WERI-Rb-1 (cell line): ENCODE measurements at regions not wholly inside any gene's neighbourhood (a gene's known extent, or its start where the extent isn't known, plus 50 kb on each side); places are given as distances from the start of the nearest gene placed in this dataset.

ENCODE experiments used
- DNase-seq: peaks from one replicate; pipeline ENCODE4 v3.0.0-alpha.2; 2020
- H3K27ac ChIP-seq: fragments of 250-450 bp; sonication (Bioruptor Pico); 2 replicates; pipeline ENCODE4 v1.5.1; 2020; ENCODE audit warnings: mild to moderate bottlenecking, moderate library complexity
- H3K27me3 ChIP-seq: fragments of 250-450 bp; sonication (Bioruptor Pico); 2 replicates; pipeline ENCODE4 v1.5.1; 2021; ENCODE audit warnings: mild to moderate bottlenecking, low read depth, moderate library complexity; ENCODE audit not compliant: insufficient read depth, severe bottlenecking
- H3K36me3 ChIP-seq: fragments of 250-450 bp; sonication (Bioruptor Pico); 2 replicates; pipeline ENCODE4 v1.5.1; 2020; ENCODE audit warnings: mild to moderate bottlenecking, moderate library complexity
- H3K4me3 ChIP-seq: 2 replicates; pipeline ENCODE4 v1.5.1; 2011; ENCODE audit warnings: low read depth, mild to moderate bottlenecking, control low read depth, low read length
- H3K9me3 ChIP-seq: fragments of 250-450 bp; sonication (Bioruptor Pico); 2 replicates; pipeline ENCODE4 v1.5.1; 2021; ENCODE audit warnings: mild to moderate bottlenecking, moderate library complexity; ENCODE audit not compliant: severe bottlenecking
- CTCF ChIP-seq: IDR thresholded peaks from 2 replicates; pipeline ENCODE4 v1.5.1; 2011; ENCODE audit warnings: low read depth, mild to moderate bottlenecking, control low read depth, inconsistent platforms, low read length

GRCh38 chr11:69384251-69385143, 90.5 kb downstream of the MYEOV start:
- TF ChIP-seq CTCF, result no peak
- Histone ChIP-seq H3K4me3 (no peak overlapping the region), H3K36me3 (no peaks in the 10 kb centered on the region), H3K9me3 (peaks cover 14% of the 10 kb centered on the region), H3K27me3 (peaks cover 78% of the 10 kb centered on the region), H3K27ac (no peak overlapping the region)
- no peak for DNase-seq

GRCh38 chr11:69385144-69385820, 91.3 kb downstream of the MYEOV start:
- no peak for TF ChIP-seq CTCF

GRCh38 chr11:69385832-69386427, 92.0 kb downstream of the MYEOV start:
- no peak for DNase-seq
- TF ChIP-seq CTCF, result no peak
- Histone ChIP-seq H3K4me3 (no peak overlapping the region), H3K27me3 (peaks cover 77% of the 10 kb centered on the region), H3K27ac (no peak overlapping the region), H3K36me3 (no peaks in the 10 kb centered on the region), H3K9me3 (peaks cover 14% of the 10 kb centered on the region)

More at GRCh38 chr11:69385144-69385820, 91.3 kb downstream of the MYEOV start:
- H3K27me3 ChIP-seq, result peaks cover 78% of the 10 kb centered on the region
- no peaks in the 10 kb centered on the region for H3K36me3 ChIP-seq
- no peak for DNase-seq
- H3K4me3 ChIP-seq, result no peak overlapping the region
- H3K9me3 ChIP-seq, result peaks cover 14% of the 10 kb centered on the region
- no peak overlapping the region for H3K27ac ChIP-seq

GRCh38 chr11:69386594-69387408, 92.8 kb downstream of the MYEOV start:
- Histone ChIP-seq H3K27me3 (peaks cover 78% of the 10 kb centered on the region), H3K36me3 (no peaks in the 10 kb centered on the region), H3K4me3 (no peak overlapping the region), H3K27ac (no peak overlapping the region), H3K9me3 (peaks cover 14% of the 10 kb centered on the region)
- no peak for DNase-seq
- TF ChIP-seq CTCF, result no peak

- Histone ChIP-seq H3K27me3 (peaks cover 79% of the 10 kb centered on the region), H3K27ac (no peak overlapping the region), H3K9me3 (peaks cover 14% of the 10 kb centered on the region), H3K36me3 (no peaks in the 10 kb centered on the region), H3K4me3 (no peak overlapping the region)
- no peak for DNase-seq
- TF ChIP-seq CTCF, result no peak
These were observed 93.5 kb downstream of the MYEOV start for GRCh38 chr11:69387409-69387885.
